Bronchial epithelial cell (primary cell): ENCODE measurements at regions not wholly inside any gene's neighbourhood (a gene's known extent, or its start where the extent isn't known, plus 50 kb on each side); places are given as distances from the start of the nearest gene placed in this dataset.

ENCODE experiments used
- DNase-seq: peaks from one replicate; pipeline ENCODE4 v3.0.0-alpha.2; 2010; ENCODE audit warnings: low read depth
- FAIRE-seq: peaks from 2 replicates; lab custom pipeline; 2011; peaks lifted over from hg19 to GRCh38; lab: Jason Lieb, UNC
- H3K27me3 ChIP-seq: 2 replicates; pipeline ENCODE4 v1.5.1; 2011; ENCODE audit warnings: low read length; ENCODE audit not compliant: control insufficient read depth, insufficient read depth
- H3K36me3 ChIP-seq: 2 replicates; pipeline ENCODE4 v1.5.1; 2011; ENCODE audit warnings: low read length; ENCODE audit not compliant: control insufficient read depth, insufficient read depth
- H3K4me3 ChIP-seq: 2 replicates; pipeline ENCODE4 v1.5.1; 2011; ENCODE audit warnings: mild to moderate bottlenecking, low read depth, low read length, control low read depth
- CTCF ChIP-seq: IDR thresholded peaks from 2 replicates; pipeline ENCODE4 v1.5.1; 2011; ENCODE audit warnings: mild to moderate bottlenecking, moderate library complexity, low read length, control low read depth, inconsistent platforms; ENCODE audit not compliant: insufficient read depth, severe bottlenecking

GRCh38 chr2:129810521-129810920 lies 168.9 kb upstream of the RAB6C start:
- FAIRE-seq (no peak), DNase-seq (no peak)
- no peak overlapping the region for H3K4me3 ChIP-seq
- H3K36me3 ChIP-seq: no peaks in the 10 kb centered on the region
- TF ChIP-seq CTCF: no peak
- no peaks in the 10 kb centered on the region for H3K27me3 ChIP-seq

- no peaks in the 10 kb centered on the region for H3K27me3 ChIP-seq
- TF ChIP-seq CTCF: no peak
- H3K4me3 ChIP-seq: no peak overlapping the region
- DNase-seq (no peak), FAIRE-seq (peak; percentile 58)
- H3K36me3 ChIP-seq: no peaks in the 10 kb centered on the region
Observed at GRCh38 chr2:129812071-129812470, 167.4 kb upstream of the RAB6C start.

- no peak for TF ChIP-seq CTCF
- no peaks in the 10 kb centered on the region for H3K36me3 ChIP-seq
- H3K27me3 ChIP-seq: no peaks in the 10 kb centered on the region
- DNase-seq (no peak), FAIRE-seq (no peak)
- H3K4me3 ChIP-seq: no peak overlapping the region
Observed at GRCh38 chr2:129812654-129813053, 166.8 kb upstream of the RAB6C start.

- no peaks in the 10 kb centered on the region for H3K36me3 ChIP-seq
- DNase-seq: peak; percentile 17
- FAIRE-seq: no peak
- no peaks in the 10 kb centered on the region for H3K27me3 ChIP-seq
- peak; percentile 10 for TF ChIP-seq CTCF
- H3K4me3 ChIP-seq: no peak overlapping the region
Observed at GRCh38 chr2:129813404-129813803, 166.1 kb upstream of the RAB6C start.

- DNase-seq (no peak), FAIRE-seq (peak; percentile 13)
- Histone ChIP-seq H3K27me3 (no peaks in the 10 kb centered on the region), H3K36me3 (no peaks in the 10 kb centered on the region), H3K4me3 (no peak overlapping the region)
- TF ChIP-seq CTCF: no peak
Observed at GRCh38 chr2:129816813-129817574, 162.5 kb upstream of the RAB6C start.

- Histone ChIP-seq H3K36me3 (no peaks in the 10 kb centered on the region), H3K27me3 (no peaks in the 10 kb centered on the region), H3K4me3 (no peak overlapping the region)
- no peak for TF ChIP-seq CTCF
- no peak for FAIRE-seq
- DNase-seq: no peak
Observed at GRCh38 chr2:129819855-129820254, 159.6 kb upstream of the RAB6C start.
